Neural cell (in vitro differentiated cells): ENCODE measurements at regions not wholly inside any gene's neighbourhood (a gene's known extent, or its start where the extent isn't known, plus 50 kb on each side); places are given as distances from the start of the nearest gene placed in this dataset.

Experiments
- H2AFZ ChIP-seq: fragments of 200-600, 300-800 bp; sonication (generic), shearing (Covaris generic); 2 replicates; pipeline ENCODE4 v1.6.0; 2014; ENCODE audit warnings: low read depth, mild to moderate bottlenecking, antibody characterized with exemption, low read length, moderate library complexity
- H3F3A ChIP-seq: fragments of 200-600 bp; shearing (Covaris generic); 2 replicates; pipeline ENCODE4 v1.6.1; 2016; ENCODE audit warnings: mild to moderate bottlenecking, moderate library complexity, mixed read lengths, antibody characterized with exemption, low read length; ENCODE audit not compliant: insufficient read depth, poor library complexity, severe bottlenecking
- H3K27ac ChIP-seq: fragments of 200-600, 300-800 bp; sonication (generic), shearing (Covaris generic); 2 replicates; pipeline ENCODE4 v1.5.1; 2014; ENCODE audit warnings: mild to moderate bottlenecking, low read length, moderate library complexity
- H3K27me3 ChIP-seq: fragments of 300-800, 200-600 bp; sonication (generic), shearing (Covaris generic); 2 replicates; pipeline ENCODE4 v1.6.0; 2014; ENCODE audit warnings: mild to moderate bottlenecking, low read depth, low read length, moderate library complexity; ENCODE audit not compliant: insufficient read depth
- H3K36me3 ChIP-seq: fragments of 300-800, 200-600 bp; sonication (generic), shearing (Covaris generic); 2 replicates; pipeline ENCODE4 v1.5.1; 2014; ENCODE audit warnings: mild to moderate bottlenecking, antibody characterized with exemption, low read length, moderate library complexity; ENCODE audit not compliant: insufficient read depth
- H3K4me2 ChIP-seq: fragments of 300-800, 200-600 bp; sonication (generic), shearing (Covaris generic); 2 replicates; pipeline ENCODE4 v1.6.0; 2014; ENCODE audit warnings: mild to moderate bottlenecking, low read length
- H3K4me3 ChIP-seq: fragments of 300-800, 200-600 bp; sonication (generic), shearing (Covaris generic); 2 replicates; pipeline ENCODE4 v1.5.1; 2014; ENCODE audit warnings: mild to moderate bottlenecking, low read length, moderate library complexity
- H3K79me2 ChIP-seq: fragments of 200-600 bp; shearing (Covaris generic); replicated peaks from 2 replicates; pipeline ENCODE4 v1.6.0; 2014; ENCODE audit warnings: mild to moderate bottlenecking, low read length, moderate library complexity; ENCODE audit not compliant: insufficient read depth
- H3K9ac ChIP-seq: fragments of 300-800, 200-600 bp; sonication (generic), shearing (Covaris generic); 2 replicates; pipeline ENCODE4 v1.6.1; 2016; ENCODE audit warnings: mild to moderate bottlenecking, low read length, mixed read lengths
- H3K9me2 ChIP-seq: fragments of 200-600 bp; shearing (Covaris generic); 2 replicates; pipeline ENCODE4 v1.6.1; 2016; ENCODE audit warnings: mild to moderate bottlenecking, low read length, mixed read lengths; ENCODE audit not compliant: insufficient read depth
- H3K9me3 ChIP-seq: fragments of 200-600, 300-800 bp; sonication (generic), shearing (Covaris generic); 2 replicates; pipeline ENCODE4 v1.6.1; 2016; ENCODE audit warnings: mild to moderate bottlenecking, mixed run types, low read length, moderate library complexity, mixed read lengths
- H4K20me1 ChIP-seq: fragments of 200-600 bp; shearing (Covaris generic); 2 replicates; pipeline ENCODE4 v1.6.1; 2016; ENCODE audit warnings: mild to moderate bottlenecking, mixed run types; ENCODE audit not compliant: insufficient read depth
- EP300 ChIP-seq: fragments of 450-650 bp; conservative IDR thresholded peaks from 2 replicates; pipeline ENCODE4 v1.6.1; 2014; ENCODE audit warnings: antibody characterized with exemption, mild to moderate bottlenecking, moderate library complexity; ENCODE audit not compliant: poor library complexity, severe bottlenecking
- EZH2 ChIP-seq: fragments of 200-600, 300-800 bp; shearing (Covaris generic), sonication (generic); IDR thresholded peaks from 2 replicates; pipeline ENCODE4 v1.6.1; 2014; ENCODE audit warnings: antibody characterized with exemption, low read length, borderline replicate concordance, mild to moderate bottlenecking; ENCODE audit not compliant: insufficient read depth, poor library complexity, severe bottlenecking
- MXI1 ChIP-seq: fragments of 450-650 bp; conservative IDR thresholded peaks from 2 replicates; pipeline ENCODE4 v1.6.1; 2014; ENCODE audit warnings: antibody characterized with exemption, mild to moderate bottlenecking; ENCODE audit not compliant: poor library complexity, severe bottlenecking
- POLR2AphosphoS5 ChIP-seq: IDR thresholded peaks from 2 replicates; pipeline ENCODE4 v1.6.1; 2012
- RAD21 ChIP-seq: fragments of 450-650 bp; conservative IDR thresholded peaks from 2 replicates; pipeline ENCODE4 v1.6.1; 2014; ENCODE audit warnings: antibody characterized with exemption, mild to moderate bottlenecking, moderate library complexity
- REST ChIP-seq: IDR thresholded peaks from 2 replicates; pipeline ENCODE4 v1.6.1; 2012; ENCODE audit warnings: borderline replicate concordance
- SMC3 ChIP-seq: fragments of 450-650 bp; conservative IDR thresholded peaks from 2 replicates; pipeline ENCODE4 v1.6.1; 2014; ENCODE audit warnings: antibody characterized with exemption, mild to moderate bottlenecking, moderate library complexity; ENCODE audit not compliant: poor library complexity
- TAF1 ChIP-seq: IDR thresholded peaks from 2 replicates; pipeline ENCODE4 v1.6.1; 2012; ENCODE audit warnings: low read depth
- TF ChIP-seq, protein P1 (sequence below): fragments of 450-650 bp; IDR thresholded peaks from 2 replicates; pipeline ENCODE4 v1.5.1; 2014; ENCODE audit warnings: antibody characterized with exemption, mild to moderate bottlenecking, moderate library complexity; ENCODE audit not compliant: poor library complexity, severe bottlenecking

DNA sequence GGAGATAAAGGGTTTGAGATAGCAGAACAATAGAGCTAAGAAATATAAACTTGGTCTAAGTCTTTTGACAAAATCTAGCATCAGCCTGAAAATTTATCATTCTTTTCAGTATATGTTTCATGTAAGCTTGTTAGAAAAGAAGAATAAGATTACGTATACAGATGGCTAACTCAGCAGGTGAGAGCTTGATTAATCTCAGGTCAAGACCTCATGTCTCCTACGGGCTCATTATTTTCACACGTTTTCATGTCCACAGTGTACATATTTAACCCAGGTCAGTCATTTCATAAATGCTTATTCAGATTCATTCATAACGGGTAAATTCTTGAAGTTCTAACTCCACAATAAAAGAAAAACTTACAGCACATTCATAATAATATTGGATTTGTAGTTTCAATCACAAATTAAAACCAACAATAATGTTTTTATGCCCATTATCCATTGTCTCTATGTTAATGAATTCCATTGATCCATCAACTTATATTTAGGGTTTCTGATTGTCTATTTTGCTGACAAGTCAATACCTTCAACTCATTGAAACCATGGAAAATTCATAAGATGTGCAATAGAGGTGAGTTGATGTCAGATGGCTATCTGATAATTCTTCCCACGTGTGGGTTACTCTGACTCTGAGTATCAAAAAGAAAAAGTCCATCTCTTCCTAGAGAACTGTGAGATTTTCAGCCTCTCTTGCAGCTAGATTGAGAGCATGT is 102.6 kb downstream of the CASP12 start:
- H3K79me2 ChIP-seq, result no peaks in the 10 kb centered on the region
- no peaks in the 10 kb centered on the region for H3K9me3 ChIP-seq
- no peak overlapping the region for H3K4me3 ChIP-seq
- no peak overlapping the region for H3K4me2 ChIP-seq
- no peak overlapping the region for H3K9ac ChIP-seq
- H4K20me1 ChIP-seq, result no peaks in the 10 kb centered on the region
- no peak overlapping the region for H2AFZ ChIP-seq
- no peak overlapping the region for H3K27ac ChIP-seq
- no peaks in the 10 kb centered on the region for H3K27me3 ChIP-seq
- H3F3A ChIP-seq, result no peaks in the 10 kb centered on the region
- H3K36me3 ChIP-seq, result no peaks in the 10 kb centered on the region
- no peaks in the 10 kb centered on the region for H3K9me2 ChIP-seq
- TF ChIP-seq REST (no peak), MXI1 (no peak), EZH2 (no peak), RAD21 (no peak), EP300 (no peak), TAF1 (no peak), POLR2AphosphoS5 (no peak)
- TF ChIP-seq, protein P1, sequence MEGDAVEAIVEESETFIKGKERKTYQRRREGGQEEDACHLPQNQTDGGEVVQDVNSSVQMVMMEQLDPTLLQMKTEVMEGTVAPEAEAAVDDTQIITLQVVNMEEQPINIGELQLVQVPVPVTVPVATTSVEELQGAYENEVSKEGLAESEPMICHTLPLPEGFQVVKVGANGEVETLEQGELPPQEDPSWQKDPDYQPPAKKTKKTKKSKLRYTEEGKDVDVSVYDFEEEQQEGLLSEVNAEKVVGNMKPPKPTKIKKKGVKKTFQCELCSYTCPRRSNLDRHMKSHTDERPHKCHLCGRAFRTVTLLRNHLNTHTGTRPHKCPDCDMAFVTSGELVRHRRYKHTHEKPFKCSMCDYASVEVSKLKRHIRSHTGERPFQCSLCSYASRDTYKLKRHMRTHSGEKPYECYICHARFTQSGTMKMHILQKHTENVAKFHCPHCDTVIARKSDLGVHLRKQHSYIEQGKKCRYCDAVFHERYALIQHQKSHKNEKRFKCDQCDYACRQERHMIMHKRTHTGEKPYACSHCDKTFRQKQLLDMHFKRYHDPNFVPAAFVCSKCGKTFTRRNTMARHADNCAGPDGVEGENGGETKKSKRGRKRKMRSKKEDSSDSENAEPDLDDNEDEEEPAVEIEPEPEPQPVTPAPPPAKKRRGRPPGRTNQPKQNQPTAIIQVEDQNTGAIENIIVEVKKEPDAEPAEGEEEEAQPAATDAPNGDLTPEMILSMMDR, result no peak

- no peak overlapping the region for H3K9ac ChIP-seq
Measured at GRCh38 chr11:104792861-104793260, 105.4 kb downstream of the CASP12 start.

More at GRCh38 chr11:104792861-104793260, 105.4 kb downstream of the CASP12 start:
- Histone ChIP-seq H3F3A (no peaks in the 10 kb centered on the region), H3K27ac (no peak overlapping the region), H3K79me2 (no peaks in the 10 kb centered on the region), H3K27me3 (no peaks in the 10 kb centered on the region), H3K9me2 (no peaks in the 10 kb centered on the region), H2AFZ (no peak overlapping the region), H4K20me1 (no peaks in the 10 kb centered on the region), H3K9me3 (no peaks in the 10 kb centered on the region), H3K36me3 (no peaks in the 10 kb centered on the region), H3K4me2 (no peak overlapping the region), H3K4me3 (no peak overlapping the region)
- TF ChIP-seq EP300 (no peak), TAF1 (no peak), SMC3 (no peak), MXI1 (no peak), EZH2 (no peak)
- TF ChIP-seq, protein P1, result no peak
